ENCODE measurements at regions not wholly inside any gene's neighbourhood (a gene's known extent, or its start where the extent isn't known, plus 50 kb on each side); places are given as distances from the start of the nearest gene placed in this dataset.

- Histone ChIP-seq H2AK5ac (ENCODE audit: low read depth, low read length) (no peak overlapping the region), H3K4ac (replicated peaks; ENCODE audit: insufficient read length, low read depth, low read length) (no peak overlapping the region), H3K9ac (replicated peaks in 1 of 4; ENCODE audit: extremely low read depth in 1 of 4, low read depth in 3 of 4, low read length in 3 of 4) (no peak overlapping the region), H3K79me1 (ENCODE audit: low read depth, low read length) (no peaks in the 10 kb centered on the region), H3K27ac (ENCODE audit: low read depth, low read length) (no peak overlapping the region), H2BK12ac (ENCODE audit: low read depth, low read length) (no peak overlapping the region), H2BK120ac (replicated peaks; ENCODE audit: low read depth, low read length) (no peak overlapping the region), H3K23ac (ENCODE audit: insufficient read length) (no peak overlapping the region), H4K8ac (ENCODE audit: extremely low read depth, insufficient read depth, low read length) (no peak overlapping the region), H4K5ac (ENCODE audit: insufficient read length, low read depth, low read length) (no peak overlapping the region), H3K14ac (ENCODE audit: insufficient read length) (no peak overlapping the region), H4K91ac (replicated peaks; ENCODE audit: insufficient read length, low read length) (no peak overlapping the region), H3K27me3 (replicated peaks in 1 of 4; ENCODE audit: control insufficient read depth in 3 of 4, extremely low read depth in 1 of 4, insufficient read depth in 3 of 4, low read length in 3 of 4) (no peaks in the 10 kb centered on the region), H3K18ac (ENCODE audit: extremely low read depth, low read length) (no peak overlapping the region), H4K20me1 (replicated peaks in 1 of 2; ENCODE audit: control insufficient read depth in 1 of 2, insufficient read depth in 2 of 2, low read length in 2 of 2) (no peaks in the 10 kb centered on the region), H3K56ac (replicated peaks; ENCODE audit: insufficient read length, low read depth, low read length) (no peak overlapping the region), H2BK5ac (ENCODE audit: low read depth, low read length) (no peak overlapping the region), H3K9me3 (ENCODE audit: insufficient read depth in 2 of 2, low read depth in 1 of 2, low read length in 1 of 2) (no peaks in the 10 kb centered on the region), H2AFZ (ENCODE audit: low read length) (no peak overlapping the region), H3K4me2 (ENCODE audit: insufficient read depth in 1 of 2, low read depth in 2 of 2, low read length in 2 of 2) (no peak overlapping the region), H3K36me3 (ENCODE audit: control insufficient read depth in 2 of 4, insufficient read depth in 4 of 4, low read length in 3 of 4) (no peaks in the 10 kb centered on the region), H3K79me2 (ENCODE audit: control insufficient read depth in 1 of 2, insufficient read depth in 2 of 2, low read length in 2 of 2) (no peaks in the 10 kb centered on the region), H2BK20ac (ENCODE audit: low read length) (no peak overlapping the region), H3K4me3 (ENCODE audit: extremely low read depth in 1 of 4, insufficient read depth in 2 of 4, low read depth in 3 of 4, low read length in 4 of 4) (no peak overlapping the region), H3K23me2 (ENCODE audit: low read depth, low read length) (no peaks in the 10 kb centered on the region), H3K4me1 (replicated peaks in 1 of 4; ENCODE audit: control insufficient read depth in 3 of 4, insufficient read depth in 4 of 4, low read length in 3 of 4) (no peaks in the 10 kb centered on the region), H2BK15ac (ENCODE audit: low read length) (no peak overlapping the region)
- DNase-seq (ENCODE audit: low read depth in 1 of 2, low spot score in 2 of 2) (no peak), FAIRE-seq (no peak)
- WGBS, 2 experiments (ENCODE audit: extremely low coverage in 1 of 2, insufficient coverage in 1 of 2, insufficient read length in 1 of 2, insufficient replicate concordance in 2 of 2, low coverage in 1 of 2, low lambda C conversion rate in 2 of 2, missing lambda C conversion rate in 1 of 2), result 91% methylated on average over 5 of the region's 5 CpGs; no CpG with 5 or more reads in 1 of the 2 experiments
- POLR2A ChIA-PET (ENCODE audit: partially characterized antibody), result no interaction called here
- TF ChIP-seq BCL11A (IDR thresholded peaks at IDR 0.05; ENCODE audit: low read depth in 2 of 2, low read length in 2 of 2) (no peak), RFX5 (IDR thresholded peaks at IDR 0.05; ENCODE audit: borderline replicate concordance, low read depth, low read length) (no peak), HDAC2 (IDR thresholded peaks at IDR 0.05; ENCODE audit: borderline replicate concordance in 1 of 2, low read depth in 2 of 2, low read length in 2 of 2) (no peak), FOSL1 (IDR thresholded peaks at IDR 0.05; ENCODE audit: insufficient read depth, low read depth, low read length) (no peak), CBX8 (IDR thresholded peaks at IDR 0.05; ENCODE audit: borderline replicate concordance, low read depth, low read length) (no peak), HDAC6 (IDR thresholded peaks at IDR 0.05; ENCODE audit: low read depth, low read length) (no peak), RAD21 (IDR thresholded peaks at IDR 0.05 in 1 of 2, conservative IDR thresholded peaks at IDR 0.05 in 1 of 2; ENCODE audit: low read depth in 2 of 2, low read length in 2 of 2) (no peak), SP4 (IDR thresholded peaks at IDR 0.05; ENCODE audit: low read length) (no peak)
- CTCF ChIA-PET (ENCODE audit: partially characterized antibody), result no interaction called here
These were observed 540.2 kb downstream of the RAB38 start for GRCh38 chr11:87635001-87635400.
